Endothelial cell of umbilical vein (primary cell): ENCODE measurements at regions not wholly inside any gene's neighbourhood (a gene's known extent, or its start where the extent isn't known, plus 50 kb on each side); places are given as distances from the start of the nearest gene placed in this dataset.

Experiments
- CTCF ChIP-seq, 2 donors: IDR thresholded peaks; 1 replicate in 1 of 2; 2 replicates in 1 of 2; pipeline ENCODE4 v1.5.1; 2011; ENCODE audit warnings: low read length in 2 of 2, mild to moderate bottlenecking in 2 of 2, moderate library complexity in 2 of 2, control low read depth in 1 of 2, inconsistent platforms in 1 of 2, low read depth in 1 of 2; ENCODE audit not compliant: insufficient read depth in 1 of 2; ENCODE audit errors: extremely low read depth in 1 of 2
- POLR2A ChIP-seq: IDR thresholded peaks from 2 replicates; pipeline ENCODE4 v1.6.1; 2012; ENCODE audit warnings: low read depth, mild to moderate bottlenecking, control low read depth, low read length

DNA sequence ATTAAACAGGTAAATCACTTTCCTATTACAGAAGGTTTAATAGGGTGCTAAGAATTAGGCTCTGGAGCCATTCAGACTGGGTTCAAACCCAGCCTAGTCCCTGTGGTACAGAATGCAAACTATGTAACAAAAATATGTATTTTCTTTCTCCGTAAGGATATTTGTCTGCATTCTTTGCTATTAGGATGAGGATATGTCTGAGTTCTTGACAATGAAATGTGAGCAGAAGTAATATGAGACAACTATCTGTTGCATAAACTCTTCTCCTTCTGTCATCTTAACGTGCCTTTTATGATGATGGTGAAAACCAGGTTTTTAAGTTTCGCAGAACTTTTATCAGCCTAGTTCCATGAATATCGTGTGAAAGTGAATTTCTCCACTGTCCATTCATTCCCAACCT is 1129.1 kb upstream of the ZEB2 start:
- TF ChIP-seq CTCF (IDR thresholded peaks at IDR 0.05; ENCODE audit: extremely low read depth in 1 of 2, insufficient read depth in 1 of 2, low read depth in 1 of 2, low read length in 2 of 2) = no peak
- no peak for TF ChIP-seq POLR2A
